LNCAP (cell line): ENCODE measurements at regions not wholly inside any gene's neighbourhood (a gene's known extent, or its start where the extent isn't known, plus 50 kb on each side); places are given as distances from the start of the nearest gene placed in this dataset.

ENCODE experiments used
- TF ChIP-seq, protein P1 (sequence below): fragments of 450-650 bp; IDR thresholded peaks from 2 replicates; pipeline ENCODE4 v1.5.1; 2017; ENCODE audit warnings: mild to moderate bottlenecking

DNA sequence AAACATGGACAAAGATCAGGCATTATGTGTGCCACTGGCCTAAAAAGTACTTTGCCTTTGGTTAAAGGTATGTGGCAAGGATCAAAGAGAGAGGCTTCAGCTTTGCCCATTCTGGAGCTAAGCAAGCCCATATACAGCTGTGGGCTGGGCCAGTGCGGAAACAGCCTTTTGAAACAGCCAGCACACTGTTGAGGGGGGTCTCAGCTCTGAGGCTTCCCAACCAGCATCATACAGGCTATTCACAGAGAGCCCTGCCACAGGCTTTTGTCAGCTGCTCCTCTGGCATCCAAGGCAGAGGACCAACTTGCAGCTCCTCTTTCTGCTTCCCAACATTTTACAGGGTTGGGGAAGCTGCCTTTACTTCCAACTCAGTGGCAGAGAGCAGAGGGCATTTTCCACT is 63.2 kb upstream of the FOXB1 start:
- TF ChIP-seq, protein P1, sequence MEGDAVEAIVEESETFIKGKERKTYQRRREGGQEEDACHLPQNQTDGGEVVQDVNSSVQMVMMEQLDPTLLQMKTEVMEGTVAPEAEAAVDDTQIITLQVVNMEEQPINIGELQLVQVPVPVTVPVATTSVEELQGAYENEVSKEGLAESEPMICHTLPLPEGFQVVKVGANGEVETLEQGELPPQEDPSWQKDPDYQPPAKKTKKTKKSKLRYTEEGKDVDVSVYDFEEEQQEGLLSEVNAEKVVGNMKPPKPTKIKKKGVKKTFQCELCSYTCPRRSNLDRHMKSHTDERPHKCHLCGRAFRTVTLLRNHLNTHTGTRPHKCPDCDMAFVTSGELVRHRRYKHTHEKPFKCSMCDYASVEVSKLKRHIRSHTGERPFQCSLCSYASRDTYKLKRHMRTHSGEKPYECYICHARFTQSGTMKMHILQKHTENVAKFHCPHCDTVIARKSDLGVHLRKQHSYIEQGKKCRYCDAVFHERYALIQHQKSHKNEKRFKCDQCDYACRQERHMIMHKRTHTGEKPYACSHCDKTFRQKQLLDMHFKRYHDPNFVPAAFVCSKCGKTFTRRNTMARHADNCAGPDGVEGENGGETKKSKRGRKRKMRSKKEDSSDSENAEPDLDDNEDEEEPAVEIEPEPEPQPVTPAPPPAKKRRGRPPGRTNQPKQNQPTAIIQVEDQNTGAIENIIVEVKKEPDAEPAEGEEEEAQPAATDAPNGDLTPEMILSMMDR: no peak

DNA sequence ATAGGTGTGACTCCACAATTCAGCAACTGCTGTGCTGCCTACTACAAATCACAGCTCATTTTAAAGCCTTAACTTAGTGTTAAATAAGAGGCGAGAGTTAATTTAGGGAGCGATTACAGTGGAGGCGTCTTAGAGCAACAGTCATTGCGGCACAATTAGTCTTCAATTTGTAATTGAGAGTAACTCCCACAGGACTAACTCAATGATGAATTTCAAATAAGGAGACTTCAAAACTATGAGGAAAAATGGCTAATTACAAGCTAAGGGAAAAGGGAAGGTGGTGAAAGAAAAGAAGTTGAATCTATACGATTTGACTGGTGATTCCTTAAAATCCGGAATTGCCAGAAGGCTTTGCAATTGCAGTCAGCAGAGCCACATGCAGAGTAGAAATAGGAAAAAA is 63.7 kb upstream of the FOXB1 start:
- TF ChIP-seq, protein P1: no peak

DNA sequence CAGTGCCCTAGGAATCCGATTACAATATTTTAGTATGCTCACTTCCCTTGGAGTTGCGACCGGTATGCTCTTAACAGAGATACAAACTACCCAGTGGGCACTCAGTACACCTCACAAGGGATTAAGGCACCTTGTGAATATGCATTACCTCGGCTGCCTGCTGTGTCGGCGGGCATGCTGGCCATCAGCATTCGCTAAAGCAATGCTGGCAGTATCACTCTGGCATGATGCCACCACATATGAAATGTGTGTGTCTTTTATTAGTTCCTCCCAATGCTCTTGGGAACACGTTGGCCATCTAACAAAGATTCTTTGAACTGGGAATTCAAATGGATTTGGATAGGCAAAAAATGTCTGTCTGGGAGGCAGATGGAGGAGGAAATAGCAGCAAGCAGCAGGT is 67.4 kb upstream of the FOXB1 start:
- TF ChIP-seq, protein P1: no peak

DNA sequence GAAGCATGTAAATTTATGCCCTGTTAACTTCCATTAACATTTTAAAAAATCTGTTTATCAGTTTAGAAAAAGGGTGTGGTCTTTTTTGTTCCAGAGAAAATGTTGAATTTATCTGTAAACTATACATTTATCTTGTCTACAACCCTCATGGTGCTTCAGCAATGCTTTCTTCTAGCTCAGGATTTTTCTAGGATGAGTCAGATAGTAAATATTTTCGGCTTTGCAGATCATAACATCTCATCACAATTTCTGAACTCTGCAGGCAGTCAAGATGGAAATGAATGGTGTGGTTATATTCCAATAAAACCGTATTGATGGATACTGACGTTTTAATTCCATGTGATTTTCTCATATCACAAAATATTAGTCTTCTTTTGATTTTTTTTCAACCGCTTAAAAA is 70.5 kb upstream of the FOXB1 start:
- TF ChIP-seq, protein P1: no peak

DNA sequence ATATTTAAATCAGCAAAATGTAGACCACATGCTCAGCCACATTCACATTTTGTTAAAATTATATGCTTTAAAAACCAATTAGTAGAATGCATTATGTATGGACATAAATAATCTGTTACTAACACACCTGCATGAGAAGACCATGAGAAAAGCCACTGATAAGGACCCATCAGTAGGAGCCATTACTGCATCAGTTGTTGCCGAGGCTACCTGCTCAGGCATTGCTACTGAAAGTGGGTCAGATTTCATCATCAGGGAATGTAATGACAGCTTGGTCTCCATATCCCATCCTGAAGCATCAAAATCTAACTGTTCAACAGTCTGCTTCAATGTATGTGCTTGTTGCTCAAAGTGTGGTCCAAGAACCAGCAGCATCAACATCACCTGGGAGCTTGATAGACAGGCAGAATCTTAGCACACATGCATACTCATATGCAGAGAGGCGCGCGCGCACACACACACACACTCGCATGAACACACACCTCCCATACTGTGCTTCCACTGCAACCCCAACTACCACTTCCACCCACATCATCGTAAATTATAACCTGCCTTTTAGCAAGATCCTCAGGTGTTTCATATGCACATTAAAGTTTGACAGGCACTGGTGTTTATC is 72.4 kb upstream of the FOXB1 start:
- TF ChIP-seq, protein P1: no peak

DNA sequence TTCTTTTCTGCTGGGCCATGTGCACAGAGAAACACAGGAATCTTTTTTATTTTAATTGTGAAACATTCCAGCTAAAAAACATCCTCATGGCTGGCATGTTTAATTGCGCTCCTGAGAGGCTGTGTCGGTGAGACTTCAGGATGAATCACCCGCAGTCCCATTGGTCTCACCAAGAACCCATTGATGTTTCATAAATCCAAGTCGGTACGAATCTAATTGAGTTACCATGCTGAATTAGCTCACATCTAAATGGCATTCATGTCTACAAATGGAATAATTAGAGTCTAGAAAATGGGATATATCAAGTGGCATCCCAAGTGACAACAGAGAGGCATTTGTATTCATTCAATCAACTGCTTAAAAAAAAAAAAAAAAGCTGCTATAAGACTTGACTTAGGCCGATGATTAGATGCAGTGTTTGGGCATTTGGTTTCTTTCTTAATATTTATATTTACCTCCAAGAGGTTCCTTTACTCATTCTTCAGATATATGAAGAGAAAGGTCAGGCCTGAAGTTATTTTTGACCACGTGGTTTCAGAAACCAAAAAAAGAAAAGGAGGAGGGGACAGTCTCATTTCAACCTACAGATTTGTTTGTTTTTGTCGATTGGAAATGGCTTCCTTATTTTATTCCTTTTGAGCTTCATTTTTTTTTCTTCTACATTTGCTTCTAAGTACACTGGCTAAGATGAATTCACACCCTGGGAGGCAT is 79.1 kb upstream of the FOXB1 start:
- TF ChIP-seq, protein P1: no peak

DNA sequence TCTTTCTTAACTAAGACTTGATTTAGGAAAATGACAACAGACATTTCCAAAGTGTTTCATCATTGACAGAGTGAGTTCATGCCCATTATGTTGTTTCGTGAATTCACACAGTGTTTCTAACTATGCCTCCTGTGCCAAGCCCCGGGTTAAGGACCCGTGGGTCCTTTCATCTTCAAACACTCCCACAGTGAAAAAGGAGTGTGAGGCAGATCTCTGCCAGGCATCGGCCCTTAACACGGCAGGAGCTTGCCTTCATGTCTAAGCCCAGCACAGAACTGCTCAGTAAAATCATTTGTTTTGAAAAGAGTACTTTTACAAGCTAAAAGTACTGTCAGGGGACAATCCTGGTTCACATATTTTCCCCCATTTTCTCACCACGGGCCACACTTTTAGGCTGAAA is 80.0 kb upstream of the FOXB1 start:
- TF ChIP-seq, protein P1: no peak
